ENCODE measurements at regions not wholly inside any gene's neighbourhood (a gene's known extent, or its start where the extent isn't known, plus 50 kb on each side); places are given as distances from the start of the nearest gene placed in this dataset.

DNA sequence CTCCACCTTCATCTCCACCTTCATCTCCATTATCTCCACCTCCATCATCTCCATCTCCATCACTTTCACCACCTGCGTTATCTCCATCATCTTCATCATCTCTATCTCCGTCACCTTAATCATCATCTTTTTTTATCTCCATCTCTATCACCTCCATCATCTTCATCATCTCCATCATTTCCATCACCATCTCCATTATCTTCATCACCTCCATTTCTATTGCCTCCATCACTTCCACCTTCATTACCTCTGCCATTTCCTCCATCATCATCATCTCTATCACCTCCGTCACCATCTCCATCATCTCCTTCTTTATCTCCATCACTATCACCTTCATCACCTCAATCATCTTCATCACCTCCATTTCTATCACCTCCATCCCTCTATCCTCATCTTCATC, 573.5 kb downstream of the TBC1D22A start:
- TF ChIP-seq, protein P1, sequence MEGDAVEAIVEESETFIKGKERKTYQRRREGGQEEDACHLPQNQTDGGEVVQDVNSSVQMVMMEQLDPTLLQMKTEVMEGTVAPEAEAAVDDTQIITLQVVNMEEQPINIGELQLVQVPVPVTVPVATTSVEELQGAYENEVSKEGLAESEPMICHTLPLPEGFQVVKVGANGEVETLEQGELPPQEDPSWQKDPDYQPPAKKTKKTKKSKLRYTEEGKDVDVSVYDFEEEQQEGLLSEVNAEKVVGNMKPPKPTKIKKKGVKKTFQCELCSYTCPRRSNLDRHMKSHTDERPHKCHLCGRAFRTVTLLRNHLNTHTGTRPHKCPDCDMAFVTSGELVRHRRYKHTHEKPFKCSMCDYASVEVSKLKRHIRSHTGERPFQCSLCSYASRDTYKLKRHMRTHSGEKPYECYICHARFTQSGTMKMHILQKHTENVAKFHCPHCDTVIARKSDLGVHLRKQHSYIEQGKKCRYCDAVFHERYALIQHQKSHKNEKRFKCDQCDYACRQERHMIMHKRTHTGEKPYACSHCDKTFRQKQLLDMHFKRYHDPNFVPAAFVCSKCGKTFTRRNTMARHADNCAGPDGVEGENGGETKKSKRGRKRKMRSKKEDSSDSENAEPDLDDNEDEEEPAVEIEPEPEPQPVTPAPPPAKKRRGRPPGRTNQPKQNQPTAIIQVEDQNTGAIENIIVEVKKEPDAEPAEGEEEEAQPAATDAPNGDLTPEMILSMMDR (IDR thresholded peaks at IDR 0.05; ENCODE audit: insufficient read depth, low read length, poor library complexity, severe bottlenecking), result no peak
- no peak for TF ChIP-seq EZH2phosphoT487 (conservative IDR thresholded peaks at IDR 0.05; ENCODE audit: low read length)
